ENCODE measurements at regions not wholly inside any gene's neighbourhood (a gene's known extent, or its start where the extent isn't known, plus 50 kb on each side); places are given as distances from the start of the nearest gene placed in this dataset.
A peak's percentile ranks its signal among the peaks of the same experiment; 100 is the strongest.

DNA sequence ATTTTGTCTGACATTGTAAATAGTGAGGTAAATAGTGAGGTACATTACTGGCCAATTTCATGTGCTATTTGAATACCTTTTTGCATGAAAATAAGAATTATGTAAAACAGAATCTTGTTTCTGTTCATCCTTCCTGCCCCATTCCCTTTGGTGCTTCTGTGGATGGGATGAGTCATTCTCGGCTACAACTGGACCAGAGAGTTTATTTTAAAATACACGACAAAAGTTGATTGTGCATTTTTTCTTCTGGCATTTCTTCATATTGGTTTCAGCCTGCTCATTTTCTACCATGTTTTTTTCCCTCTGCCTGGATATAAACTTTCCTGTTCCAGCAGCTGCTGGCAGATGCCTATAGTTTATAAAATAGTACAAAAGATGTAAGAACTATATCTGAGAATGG, 107.5 kb downstream of the CYSLTR2 start:
- no peak for DNase-seq

DNA sequence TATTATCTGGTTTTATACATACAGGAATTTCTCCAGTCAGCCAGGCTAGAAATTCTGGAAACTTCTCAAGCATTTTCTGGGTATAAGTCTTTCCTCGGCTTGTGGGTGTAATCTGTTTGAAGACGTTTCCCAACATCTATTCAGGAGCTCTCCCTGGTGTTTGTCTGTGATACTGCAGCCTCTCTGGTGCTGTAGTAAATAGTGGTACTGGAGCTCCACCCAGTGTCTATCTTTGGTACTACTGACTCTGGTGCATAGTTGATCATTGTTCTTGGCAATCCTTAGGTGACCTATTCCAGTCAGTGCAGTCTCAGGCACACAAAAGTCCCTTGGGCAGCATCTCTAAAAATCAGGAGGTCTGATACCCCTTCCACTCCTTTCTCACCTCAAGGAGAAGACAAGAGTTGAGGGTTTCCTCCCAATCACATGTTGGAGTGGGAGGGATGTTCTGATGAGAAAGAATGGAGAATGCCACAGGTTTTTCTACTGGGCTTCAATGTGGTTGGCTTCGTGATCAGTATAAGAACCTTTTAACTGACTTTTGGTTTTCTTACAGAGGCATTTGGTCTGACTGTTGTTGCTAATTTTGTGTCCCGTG, 115.5 kb downstream of the CYSLTR2 start:
- peak; percentile 37 for DNase-seq

DNA sequence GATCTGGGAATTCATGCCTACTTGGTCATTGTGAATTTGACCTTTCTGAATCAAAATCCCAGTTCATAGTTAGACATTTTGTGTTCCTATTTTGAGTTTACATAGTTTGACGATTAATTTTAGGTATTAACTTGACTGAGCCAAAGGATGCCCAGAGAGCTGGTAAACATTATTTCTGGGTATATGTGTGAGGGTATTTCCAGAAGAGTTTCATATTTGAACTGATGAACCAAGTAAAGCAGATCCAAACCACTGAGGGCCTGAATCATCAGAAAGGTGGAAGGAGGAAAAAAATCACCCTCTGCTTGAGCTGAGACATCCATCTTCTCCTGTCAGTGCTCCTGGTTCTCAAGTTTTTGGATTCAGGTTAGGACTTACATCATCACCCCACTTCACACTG, 116.6 kb downstream of the CYSLTR2 start:
- DNase-seq, result no peak

DNA sequence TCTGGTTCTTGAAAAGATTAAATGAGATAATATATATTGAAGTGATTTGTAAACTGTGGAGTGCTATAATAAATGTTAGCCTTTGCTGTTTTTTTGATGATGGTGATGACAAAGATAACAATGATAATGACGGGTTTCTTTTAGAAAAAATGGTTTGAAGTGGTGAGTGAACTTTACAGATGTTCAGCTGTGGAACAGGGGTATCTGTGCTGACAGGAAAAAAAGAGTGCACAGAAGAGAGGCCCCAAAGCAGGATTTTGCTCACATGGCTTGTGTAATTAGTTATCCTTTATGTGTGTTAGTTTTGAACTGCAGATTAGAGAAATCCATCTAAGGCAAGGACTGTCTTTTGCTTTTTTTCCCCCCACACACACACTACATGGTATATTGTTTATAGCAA, 119.2 kb downstream of the CYSLTR2 start:
- DNase-seq, result no peak

DNA sequence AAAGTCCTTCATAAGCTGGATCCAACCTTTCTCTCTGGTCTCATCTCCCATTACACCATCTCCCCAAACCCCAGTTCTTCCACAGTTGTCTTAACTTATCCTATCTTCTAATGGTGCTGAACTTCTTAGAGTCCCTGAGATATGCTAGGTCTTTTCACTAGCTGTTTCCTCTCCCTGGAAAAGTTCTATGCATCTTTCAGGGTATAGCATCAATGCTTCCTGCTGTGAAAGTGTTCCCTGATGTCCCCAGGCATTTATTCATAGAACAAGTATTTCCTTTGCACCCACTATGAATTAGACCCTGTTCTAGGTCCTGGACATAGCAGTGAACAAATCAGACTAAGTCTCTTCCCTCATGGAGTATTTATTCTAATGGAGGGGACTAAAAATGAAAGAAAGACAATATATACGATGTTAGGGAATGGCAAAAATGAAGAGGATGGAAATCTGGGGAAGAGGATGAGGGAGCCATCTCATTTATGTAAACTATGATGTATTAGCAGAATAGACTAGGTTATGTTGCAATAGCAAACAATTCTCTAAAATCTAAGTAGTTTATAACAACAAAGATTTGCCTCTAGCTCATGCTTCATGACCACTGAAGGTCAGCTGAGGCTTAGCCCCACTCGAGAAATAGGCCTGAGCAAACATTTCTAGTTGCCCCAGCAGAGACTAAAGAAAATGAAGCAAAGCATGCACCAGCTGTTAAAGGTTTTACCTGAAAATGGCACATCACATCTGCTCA, 120.0 kb downstream of the CYSLTR2 start:
- DNase-seq, result no peak

DNA sequence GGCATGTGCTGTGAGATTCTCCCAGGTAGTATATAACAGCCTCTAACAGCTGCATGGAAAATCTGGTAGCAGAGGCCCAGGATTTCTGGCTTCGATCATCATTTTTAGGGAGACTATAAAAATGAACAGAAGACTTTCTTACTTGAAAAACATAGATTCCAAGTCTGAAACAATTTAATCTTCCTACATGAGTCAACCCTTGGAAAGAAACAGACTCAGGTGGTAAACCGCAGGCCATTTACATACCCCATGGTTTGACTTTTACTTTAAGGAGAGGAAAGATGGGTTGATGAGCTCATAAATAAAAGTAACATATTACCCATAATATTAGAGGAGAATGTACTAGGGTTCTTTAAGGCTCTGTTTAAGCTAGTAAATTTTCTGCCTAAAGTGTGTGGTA, 121.6 kb downstream of the CYSLTR2 start:
- DNase-seq, result no peak

DNA sequence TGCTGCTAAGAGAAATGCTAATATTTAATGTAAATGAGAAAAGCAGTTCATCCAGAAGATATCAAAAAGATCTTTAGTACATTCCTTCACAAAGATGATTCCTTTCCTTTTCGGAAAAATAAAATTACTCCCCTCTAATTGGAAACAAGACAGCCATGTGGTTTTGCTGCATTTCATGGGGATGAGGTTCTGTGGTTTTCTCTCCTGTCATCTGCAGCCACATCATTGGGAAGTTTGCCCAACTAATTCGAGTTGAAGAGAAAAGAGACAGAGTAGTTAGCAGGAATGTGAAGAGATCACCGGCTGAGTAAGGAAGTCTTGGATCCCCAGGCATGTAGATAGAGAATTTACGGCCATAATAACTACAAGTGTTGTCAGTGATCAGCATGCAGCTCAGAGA, 122.1 kb downstream of the CYSLTR2 start:
- no peak for DNase-seq

DNA sequence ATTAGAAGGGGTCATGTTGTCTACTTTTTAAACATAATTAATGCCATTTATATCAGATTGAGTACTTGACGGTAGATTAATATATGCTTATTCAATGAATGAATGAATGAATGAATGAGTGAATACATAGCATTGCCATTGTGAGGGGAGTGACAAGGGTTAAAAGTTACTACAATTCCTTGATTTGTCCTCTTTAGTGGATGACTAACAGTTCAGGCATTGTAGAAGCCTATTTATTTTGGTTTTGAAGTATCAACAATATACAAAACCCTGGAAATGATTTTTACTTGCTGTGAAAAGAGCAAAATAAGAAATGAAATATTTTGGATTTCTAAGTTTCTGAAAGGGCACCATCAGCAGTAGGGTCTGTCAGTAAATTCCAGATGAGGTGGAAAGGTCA, 122.7 kb downstream of the CYSLTR2 start:
- DNase-seq, result no peak

DNA sequence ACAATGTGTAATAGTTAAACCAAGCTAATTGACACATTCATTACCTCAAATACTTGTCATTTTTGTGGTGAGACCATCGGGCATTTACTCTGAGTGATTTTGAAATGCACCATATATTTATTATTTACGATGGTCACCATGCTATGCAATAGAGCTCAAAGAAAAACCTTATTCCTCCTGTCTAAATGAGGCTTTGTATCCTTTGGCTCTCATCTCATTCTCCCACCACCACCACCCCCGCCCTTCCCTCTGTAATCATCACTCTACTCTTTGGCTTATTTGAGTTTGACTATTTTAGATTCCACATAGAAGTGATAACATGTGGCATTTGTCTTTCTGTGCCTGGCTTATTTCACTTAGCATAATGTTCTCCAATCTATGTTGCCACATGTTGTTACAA, 124.9 kb downstream of the CYSLTR2 start:
- no peak for DNase-seq

DNA sequence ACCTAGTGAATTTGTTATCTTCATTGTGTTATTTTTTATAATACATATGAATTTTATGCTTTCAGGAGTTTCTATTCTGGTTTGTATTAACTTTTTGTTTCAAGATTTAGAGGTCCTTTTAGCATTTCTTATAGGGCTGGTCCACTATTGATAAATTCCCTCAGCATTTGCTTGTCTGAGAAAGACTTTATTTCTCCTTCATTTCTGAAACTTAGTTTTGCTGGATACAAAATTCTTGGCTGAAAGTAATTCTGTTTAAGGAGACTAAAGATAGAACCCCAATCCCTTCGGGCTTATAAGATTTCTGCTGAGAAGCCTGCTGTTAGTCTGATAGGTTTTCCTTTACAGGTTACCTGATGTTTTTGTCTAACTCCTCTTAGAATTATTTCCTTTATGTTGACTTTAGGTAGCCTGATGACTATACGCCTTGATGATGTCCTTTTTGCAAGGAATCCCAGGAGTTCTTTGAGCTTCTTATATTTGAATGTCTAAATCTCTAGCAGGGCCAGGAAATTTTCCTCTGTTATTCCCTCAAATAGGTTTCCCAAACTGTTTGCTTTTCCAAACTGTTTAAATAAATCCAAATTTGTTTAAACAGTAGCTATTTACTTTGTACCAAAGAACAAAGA, 127.1 kb downstream of the CYSLTR2 start:
- no peak for DNase-seq

DNA sequence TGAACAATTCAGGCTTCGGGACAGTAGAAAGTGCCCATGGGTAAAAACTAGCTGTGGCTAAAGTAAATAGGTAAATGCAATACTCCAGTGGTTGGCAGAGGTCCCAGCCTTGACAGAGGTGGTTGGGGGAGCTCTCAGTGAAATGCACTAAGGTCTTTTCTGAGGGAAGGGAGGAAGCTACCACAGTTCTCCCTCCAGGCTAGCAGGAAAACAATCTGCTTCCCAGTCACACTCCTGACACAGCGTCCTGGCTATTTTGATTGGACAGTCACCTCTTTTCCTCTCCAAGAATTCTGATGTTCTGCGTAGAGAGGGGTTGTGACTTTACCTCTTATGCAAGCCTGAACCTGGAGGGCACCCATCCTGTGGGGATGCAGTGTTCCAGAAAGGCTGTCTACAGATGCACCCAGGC, 128.7 kb downstream of the CYSLTR2 start:
- no peak for DNase-seq

DNA sequence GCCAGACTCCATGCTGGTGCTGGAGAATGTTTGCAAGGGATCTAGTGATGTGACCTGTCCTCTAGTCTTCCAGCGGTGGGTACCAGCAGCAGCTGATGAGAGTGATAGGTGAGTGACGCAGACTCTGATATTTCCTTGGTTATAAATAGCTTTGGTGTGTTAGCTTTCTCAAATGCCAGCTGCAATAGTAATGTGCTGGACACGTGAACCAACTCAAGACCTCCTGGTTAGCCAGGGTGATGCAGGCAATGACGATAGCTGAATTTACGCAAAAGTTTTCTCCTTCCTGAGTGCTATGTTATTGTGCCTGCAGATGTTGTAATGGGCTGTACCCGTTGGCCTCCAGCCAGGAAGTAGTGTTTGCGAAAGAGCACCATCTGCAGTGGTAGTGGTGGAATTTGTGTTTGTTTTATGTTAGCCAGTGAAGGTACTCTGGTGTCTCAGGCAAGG, 129.5 kb downstream of the CYSLTR2 start:
- DNase-seq, result peak; percentile 85

DNA sequence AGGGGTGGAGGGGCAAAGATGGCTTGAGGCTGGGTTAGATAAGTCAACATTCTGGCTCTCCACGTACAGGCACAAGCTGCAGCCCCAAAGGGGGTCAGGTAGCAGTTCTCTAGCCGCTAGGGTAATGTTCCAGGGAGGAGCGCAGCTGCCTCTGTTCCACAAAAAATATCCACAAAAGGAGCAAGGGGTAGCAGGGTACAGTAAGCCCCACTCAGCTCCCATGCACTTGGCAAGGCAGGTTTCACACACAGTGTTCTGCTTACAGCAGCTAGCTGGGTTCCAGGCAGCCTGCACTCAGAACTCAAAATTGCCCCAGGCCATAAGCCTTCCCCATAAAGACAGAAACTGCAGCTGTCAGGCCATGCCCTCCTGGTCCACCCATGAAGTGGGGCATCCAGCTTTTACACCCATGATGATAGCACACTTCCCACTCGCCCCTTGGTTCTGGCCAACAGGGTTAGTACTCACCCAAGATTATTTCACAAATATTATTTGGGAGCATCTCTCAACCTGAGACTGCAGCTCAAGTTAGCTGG, 130.0 kb downstream of the CYSLTR2 start:
- no peak for DNase-seq

DNA sequence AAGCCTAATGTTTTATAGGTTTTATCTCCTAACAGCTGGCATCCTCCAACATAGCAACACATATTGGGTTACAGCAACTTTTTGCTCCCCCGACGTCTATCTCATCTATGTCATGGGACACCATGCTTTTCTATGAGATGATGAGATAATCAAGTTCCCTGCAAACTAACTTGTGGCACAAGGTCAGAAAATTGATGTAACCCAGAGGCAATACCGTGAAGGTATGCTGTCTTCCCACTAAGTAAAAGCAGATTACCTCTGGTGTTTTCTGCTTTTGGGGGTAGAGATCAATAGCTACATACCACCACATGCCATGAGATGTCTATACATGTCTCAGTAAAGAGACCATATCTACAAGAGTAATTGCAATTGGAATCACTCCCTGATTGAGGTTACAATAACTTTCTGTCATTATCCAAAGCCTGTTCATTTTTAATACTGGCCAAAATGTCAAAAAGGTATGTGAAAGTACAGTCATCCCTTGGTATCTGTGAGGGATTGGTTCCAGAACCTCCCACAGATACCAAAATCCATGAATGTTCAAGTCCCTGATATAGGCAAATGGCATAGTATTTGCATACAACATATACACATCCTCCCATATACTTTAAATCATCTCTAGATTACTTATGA, 131.3 kb downstream of the CYSLTR2 start:
- no peak for DNase-seq

DNA sequence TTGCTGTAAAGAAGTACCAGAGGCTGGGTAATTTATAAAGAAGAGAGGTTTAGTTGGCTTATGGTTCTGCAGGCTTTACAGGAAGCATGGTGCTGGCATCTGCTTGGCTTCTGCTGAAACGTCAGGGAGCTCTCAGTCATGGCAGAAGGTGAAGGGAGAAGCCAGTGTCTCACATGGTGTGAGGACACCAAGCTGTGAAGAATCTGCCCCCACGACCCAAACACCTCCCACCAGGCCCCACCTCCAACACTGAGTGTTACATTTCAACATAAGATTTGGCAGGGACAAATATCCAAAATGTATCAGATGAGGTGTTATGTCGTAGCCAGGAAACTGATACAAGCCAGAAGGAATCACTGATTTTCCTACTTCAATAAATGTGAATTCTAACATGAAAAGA, 136.5 kb downstream of the CYSLTR2 start:
- no peak for DNase-seq

DNA sequence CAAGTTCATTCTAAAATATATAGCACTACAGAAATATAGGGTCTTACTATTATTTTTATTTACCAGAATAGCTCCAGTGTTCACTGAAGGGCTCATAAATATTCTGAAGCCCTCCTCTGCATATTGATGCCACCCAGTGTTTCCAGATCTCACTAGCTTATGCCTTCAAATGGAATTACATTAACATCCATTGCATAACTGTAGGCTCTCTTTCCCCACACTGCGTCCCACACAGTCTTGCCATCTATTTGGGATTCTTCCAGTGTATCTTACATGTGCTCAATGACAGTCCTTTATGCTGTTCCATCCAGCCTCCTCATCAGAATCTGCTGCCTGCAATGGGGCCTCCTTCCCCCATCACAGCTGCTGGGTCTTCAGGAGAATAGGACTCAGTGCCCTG, 137.2 kb downstream of the CYSLTR2 start:
- DNase-seq, result no peak

DNA sequence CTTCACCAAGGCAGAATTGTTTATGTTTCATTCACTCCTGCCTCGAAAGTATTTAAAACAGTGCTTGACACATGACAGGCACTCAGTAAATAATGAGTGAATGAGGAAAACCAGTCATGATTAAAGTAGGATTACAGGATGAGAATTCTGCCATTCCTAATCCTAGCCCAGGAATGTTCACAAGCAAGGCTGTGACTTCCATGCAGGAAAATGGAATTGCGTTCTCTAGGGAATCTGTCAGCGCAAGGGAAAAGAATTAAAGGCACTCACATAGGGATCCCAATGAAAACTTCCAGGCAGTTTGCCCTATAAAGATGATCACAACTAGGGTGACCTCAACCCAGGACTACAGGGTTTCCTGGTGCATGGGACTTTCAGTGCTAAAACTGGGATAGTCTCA, 143.4 kb downstream of the CYSLTR2 start:
- DNase-seq, result no peak

DNA sequence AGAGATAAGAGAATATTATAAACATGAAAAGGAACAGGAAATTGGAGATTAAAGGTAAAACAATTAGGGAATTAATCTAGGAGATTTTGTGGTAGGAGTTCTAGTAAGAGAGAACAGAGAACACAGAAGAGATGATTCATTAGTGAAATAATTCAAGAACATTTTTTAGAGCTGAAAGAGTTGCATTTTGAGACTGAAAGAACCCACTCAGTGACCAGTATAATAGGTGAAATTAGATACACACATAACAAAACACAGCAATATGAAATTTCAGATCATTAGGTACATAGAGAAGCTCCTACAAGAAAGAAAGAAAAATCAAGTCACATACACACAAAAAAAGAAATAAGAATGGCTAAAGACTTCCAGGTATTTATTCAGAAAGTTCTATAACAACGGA, 144.0 kb downstream of the CYSLTR2 start:
- DNase-seq, result no peak

DNA sequence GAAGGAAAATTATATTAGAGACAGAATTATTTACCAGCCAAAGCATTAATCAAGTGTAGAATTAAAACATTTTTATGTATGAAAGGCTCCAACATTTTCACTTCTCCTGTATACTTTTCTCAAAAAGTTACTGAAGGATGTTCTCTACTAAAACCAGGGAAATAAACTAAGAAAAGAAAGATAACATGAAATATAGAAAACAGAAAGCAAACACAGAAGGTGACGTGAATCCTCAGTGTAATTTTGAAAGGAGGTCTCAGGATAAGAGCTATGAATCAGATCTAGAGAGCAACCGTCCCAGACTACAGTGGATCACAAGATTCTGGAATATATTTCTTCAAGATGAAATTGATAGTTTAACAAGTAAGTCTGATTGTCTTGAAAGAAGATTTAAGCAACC, 144.5 kb downstream of the CYSLTR2 start:
- no peak for DNase-seq

DNA sequence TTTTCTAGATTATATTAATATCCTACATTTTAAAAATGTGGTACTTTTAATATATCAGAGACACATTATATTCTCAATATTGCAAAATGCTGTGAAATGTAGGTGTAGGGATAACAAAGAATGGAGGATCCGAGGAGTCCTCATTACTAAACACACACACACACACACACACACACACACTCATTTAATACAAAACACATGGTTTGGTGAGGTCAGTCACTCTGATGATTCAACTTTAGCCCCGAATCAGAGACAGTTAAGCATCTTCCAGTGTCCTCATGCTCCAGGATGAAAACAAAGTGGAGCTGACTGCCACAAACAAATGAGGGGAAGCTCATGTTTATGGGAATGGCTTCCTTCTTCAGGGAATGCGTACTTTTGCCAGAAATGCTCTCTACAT, 147.5 kb downstream of the CYSLTR2 start:
- DNase-seq, result no peak

DNA sequence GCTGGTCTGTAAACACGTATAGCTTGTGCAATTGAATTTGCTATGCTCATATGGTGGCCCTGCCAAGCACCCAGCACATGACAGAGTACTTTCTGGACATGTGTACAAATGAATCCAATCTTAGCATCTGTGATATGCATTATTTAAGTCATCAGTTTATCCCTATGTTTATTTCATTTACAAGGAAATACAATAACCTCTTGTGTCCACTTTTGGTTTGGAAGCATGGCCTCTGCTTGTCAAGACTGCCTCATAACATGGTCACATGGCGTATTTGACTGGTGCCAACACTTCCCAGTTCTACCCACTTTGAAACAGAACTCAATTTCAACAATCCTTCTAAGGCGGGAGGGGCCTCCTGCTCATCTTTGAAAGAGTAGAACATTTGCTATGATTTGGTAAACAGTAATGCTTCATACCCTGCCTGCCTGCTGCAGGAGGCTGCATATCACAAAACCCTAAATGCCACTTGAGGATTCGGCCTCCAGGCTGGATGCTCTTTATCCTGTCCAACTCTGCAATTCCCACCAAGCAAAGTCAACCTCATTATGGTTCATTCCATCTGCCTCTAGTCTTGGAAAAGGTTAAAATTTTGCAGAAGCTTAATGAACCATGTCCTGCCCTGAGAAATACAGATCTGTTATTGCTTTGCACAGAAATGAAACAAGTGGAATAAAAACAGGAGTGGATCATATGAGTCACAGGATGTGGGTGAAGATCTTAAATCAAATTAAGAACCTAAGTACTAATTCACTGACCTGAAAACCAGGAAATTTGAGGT, 151.3 kb downstream of the CYSLTR2 start:
- DNase-seq, result no peak

DNA sequence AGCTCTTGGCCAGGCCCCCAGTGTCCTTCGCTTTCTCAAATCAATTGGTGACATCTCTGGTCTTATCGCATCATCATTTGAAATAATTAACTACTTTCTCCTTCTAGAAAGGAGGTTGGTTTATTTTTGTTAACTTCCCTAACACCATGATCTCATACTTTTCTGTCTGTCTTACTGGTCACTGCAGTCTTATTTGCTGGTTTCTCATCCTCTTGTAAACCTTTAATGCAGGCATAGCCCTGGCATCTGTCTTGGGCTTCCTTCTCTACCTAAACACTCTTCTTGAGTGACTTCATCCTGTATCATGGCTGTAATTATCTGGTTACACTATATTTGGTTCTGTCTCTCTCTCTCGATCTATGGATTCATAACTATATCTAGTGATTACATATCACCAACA, 152.8 kb downstream of the CYSLTR2 start:
- no peak for DNase-seq

DNA sequence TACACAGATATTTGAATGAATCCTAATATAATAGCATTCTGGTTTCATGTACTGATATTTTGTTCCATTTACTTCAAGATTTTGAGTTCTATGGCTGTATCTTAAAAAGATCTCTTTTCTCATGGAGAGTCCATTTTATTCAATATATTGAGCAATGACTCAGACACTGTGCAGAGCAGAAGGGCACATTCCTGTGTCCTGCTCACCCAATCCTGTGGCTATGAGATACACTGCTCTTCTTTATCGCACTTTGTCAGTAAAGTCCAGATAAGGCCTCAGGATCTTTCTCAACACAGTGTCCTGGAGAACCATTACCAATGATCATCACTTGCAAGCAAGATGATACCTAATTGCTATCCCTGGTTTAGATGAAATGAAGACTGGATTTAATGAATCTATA, 155.0 kb downstream of the CYSLTR2 start:
- no peak for DNase-seq
